Activated T-cell treated with anti-CD3 and anti-CD28 coated beads, Interleukin-2, amount 50 U/mL, for 4 hours (primary cell): ENCODE measurements at regions not wholly inside any gene's neighbourhood (a gene's known extent, or its start where the extent isn't known, plus 50 kb on each side); places are given as distances from the start of the nearest gene placed in this dataset.

ENCODE experiments used
- ATAC-seq, 2 donors: fragments of 200-7000 bp; cut with Tn5 transposase; one replicate each; pipeline ENCODE4 v1.10.0; 2021
- DNase-seq: peaks from one replicate; pipeline ENCODE4 v3.0.0-alpha.2; 2020
- H3K27me3 Mint-ChIP-seq: one replicate; pipeline ENCODE4 v1.8.0; 2021; ENCODE audit warnings: low read depth, mixed read lengths
- H3K36me3 Mint-ChIP-seq: one replicate; pipeline ENCODE4 v1.8.0; 2022; ENCODE audit warnings: mixed read lengths; ENCODE audit not compliant: insufficient read depth
- H3K4me1 Mint-ChIP-seq: one replicate; pipeline ENCODE4 v1.8.0; 2021; ENCODE audit warnings: low read depth, mixed read lengths
- H3K4me3 Mint-ChIP-seq: one replicate; pipeline ENCODE4 v1.8.0; 2021; ENCODE audit warnings: mild to moderate bottlenecking, moderate library complexity, mixed read lengths
- H3K9me3 Mint-ChIP-seq: one replicate; pipeline ENCODE4 v1.8.0; 2021; ENCODE audit warnings: mixed read lengths

- no peaks in the 10 kb centered on the region for H3K27me3 Mint-ChIP-seq
- no peak overlapping the region for H3K4me3 Mint-ChIP-seq
- ATAC-seq (no peak), DNase-seq (no peak)
- no peaks in the 10 kb centered on the region for H3K36me3 Mint-ChIP-seq
- no peaks in the 10 kb centered on the region for H3K4me1 Mint-ChIP-seq
- H3K9me3 Mint-ChIP-seq: peaks cover 5% of the 10 kb centered on the region
These were observed 1166.2 kb downstream of the DNAJB9 start for GRCh38 chr7:109735881-109736280.

GRCh38 chr7:109745677-109746410 is 1176.2 kb downstream of the DNAJB9 start:
- no peak overlapping the region for H3K4me3 Mint-ChIP-seq
- no peak for DNase-seq
- no peaks in the 10 kb centered on the region for H3K27me3 Mint-ChIP-seq
- H3K9me3 Mint-ChIP-seq: peaks cover 4% of the 10 kb centered on the region
- no peak for ATAC-seq
- H3K4me1 Mint-ChIP-seq: no peaks in the 10 kb centered on the region
- no peaks in the 10 kb centered on the region for H3K36me3 Mint-ChIP-seq

- no peaks in the 10 kb centered on the region for H3K36me3 Mint-ChIP-seq
- ATAC-seq (no peak), DNase-seq (no peak)
- H3K4me3 Mint-ChIP-seq: no peak overlapping the region
- H3K27me3 Mint-ChIP-seq: no peaks in the 10 kb centered on the region
- H3K4me1 Mint-ChIP-seq: no peaks in the 10 kb centered on the region
- peaks cover 8% of the 10 kb centered on the region for H3K9me3 Mint-ChIP-seq
These were observed 1181.6 kb downstream of the DNAJB9 start for GRCh38 chr7:109751241-109751640.

- H3K4me1 Mint-ChIP-seq: no peaks in the 10 kb centered on the region
- DNase-seq: no peak
- H3K9me3 Mint-ChIP-seq: peaks cover 6% of the 10 kb centered on the region
- no peaks in the 10 kb centered on the region for H3K27me3 Mint-ChIP-seq
- no peak for ATAC-seq
- H3K4me3 Mint-ChIP-seq: no peak overlapping the region
- no peaks in the 10 kb centered on the region for H3K36me3 Mint-ChIP-seq
These were observed 1182.4 kb downstream of the DNAJB9 start for GRCh38 chr7:109752068-109752467.

- ATAC-seq: no peak
- no peaks in the 10 kb centered on the region for H3K36me3 Mint-ChIP-seq
- peaks cover 12% of the 10 kb centered on the region for H3K9me3 Mint-ChIP-seq
- no peak for DNase-seq
- no peaks in the 10 kb centered on the region for H3K27me3 Mint-ChIP-seq
- no peaks in the 10 kb centered on the region for H3K4me1 Mint-ChIP-seq
- H3K4me3 Mint-ChIP-seq: no peak overlapping the region
These were observed 1188.0 kb downstream of the DNAJB9 start for GRCh38 chr7:109757713-109758112.

- Mint-ChIP-seq H3K9me3 (peaks cover 11% of the 10 kb centered on the region), H3K27me3 (no peaks in the 10 kb centered on the region), H3K4me3 (no peak overlapping the region), H3K4me1 (no peaks in the 10 kb centered on the region), H3K36me3 (no peaks in the 10 kb centered on the region)
- ATAC-seq (no peak), DNase-seq (no peak)
These were observed 1193.9 kb downstream of the DNAJB9 start for GRCh38 chr7:109763611-109764010.

GRCh38 chr7:109772161-109772560 is 1202.5 kb downstream of the DNAJB9 start:
- Mint-ChIP-seq H3K4me3 (no peak overlapping the region), H3K36me3 (no peaks in the 10 kb centered on the region), H3K4me1 (no peaks in the 10 kb centered on the region), H3K27me3 (peaks cover 2% of the 10 kb centered on the region), H3K9me3 (peaks cover 7% of the 10 kb centered on the region)
- DNase-seq (no peak), ATAC-seq (no peak)

GRCh38 chr7:109782806-109783205 is 1213.1 kb downstream of the DNAJB9 start:
- Mint-ChIP-seq H3K4me3 (no peak overlapping the region), H3K4me1 (no peaks in the 10 kb centered on the region), H3K36me3 (no peaks in the 10 kb centered on the region), H3K27me3 (no peaks in the 10 kb centered on the region), H3K9me3 (peaks cover 3% of the 10 kb centered on the region)
- ATAC-seq (no peak), DNase-seq (no peak)

- no peak for DNase-seq
- H3K27me3 Mint-ChIP-seq: no peaks in the 10 kb centered on the region
- no peaks in the 10 kb centered on the region for H3K4me1 Mint-ChIP-seq
- H3K9me3 Mint-ChIP-seq: peaks cover 7% of the 10 kb centered on the region
- ATAC-seq: no peak
- no peaks in the 10 kb centered on the region for H3K36me3 Mint-ChIP-seq
- no peak overlapping the region for H3K4me3 Mint-ChIP-seq
These were observed 1236.9 kb downstream of the DNAJB9 start for GRCh38 chr7:109806548-109806947.

GRCh38 chr7:109821156-109821555 is 1251.5 kb downstream of the DNAJB9 start:
- Mint-ChIP-seq H3K4me1 (no peaks in the 10 kb centered on the region), H3K9me3 (peaks cover 22% of the 10 kb centered on the region), H3K27me3 (no peaks in the 10 kb centered on the region), H3K4me3 (no peak overlapping the region), H3K36me3 (peaks cover 2% of the 10 kb centered on the region)
- ATAC-seq (no peak), DNase-seq (no peak)

GRCh38 chr7:109834851-109835250 is 1256.1 kb upstream of the LRRN3 start:
- no peak for DNase-seq
- Mint-ChIP-seq H3K4me3 (no peak overlapping the region), H3K4me1 (no peaks in the 10 kb centered on the region), H3K36me3 (no peaks in the 10 kb centered on the region), H3K9me3 (no peaks in the 10 kb centered on the region), H3K27me3 (no peaks in the 10 kb centered on the region)
- no peak for ATAC-seq

GRCh38 chr7:109835577-109835976 is 1255.3 kb upstream of the LRRN3 start:
- ATAC-seq: no peak

GRCh38 chr7:109836016-109836415 is 1254.9 kb upstream of the LRRN3 start:
- Mint-ChIP-seq H3K27me3 (no peaks in the 10 kb centered on the region), H3K36me3 (no peaks in the 10 kb centered on the region), H3K9me3 (no peaks in the 10 kb centered on the region), H3K4me1 (no peaks in the 10 kb centered on the region), H3K4me3 (no peak overlapping the region)
- ATAC-seq (no peak), DNase-seq (no peak)

More at GRCh38 chr7:109835577-109835976, 1255.3 kb upstream of the LRRN3 start:
- H3K4me1 Mint-ChIP-seq: no peaks in the 10 kb centered on the region
- H3K27me3 Mint-ChIP-seq: no peaks in the 10 kb centered on the region
- no peak for DNase-seq
- no peaks in the 10 kb centered on the region for H3K9me3 Mint-ChIP-seq
- H3K36me3 Mint-ChIP-seq: no peaks in the 10 kb centered on the region
- no peak overlapping the region for H3K4me3 Mint-ChIP-seq

GRCh38 chr7:109842386-109842785 is 1248.5 kb upstream of the LRRN3 start:
- Mint-ChIP-seq H3K9me3 (no peaks in the 10 kb centered on the region), H3K4me1 (no peaks in the 10 kb centered on the region), H3K36me3 (no peaks in the 10 kb centered on the region), H3K4me3 (no peak overlapping the region), H3K27me3 (peaks cover 2% of the 10 kb centered on the region)
- DNase-seq (no peak), ATAC-seq (no peak)

GRCh38 chr7:109844362-109844761 is 1246.6 kb upstream of the LRRN3 start:
- Mint-ChIP-seq H3K4me1 (no peaks in the 10 kb centered on the region), H3K27me3 (peaks cover 2% of the 10 kb centered on the region), H3K4me3 (no peak overlapping the region), H3K36me3 (no peaks in the 10 kb centered on the region), H3K9me3 (no peaks in the 10 kb centered on the region)
- no peak for ATAC-seq
- DNase-seq: no peak
